Lung (tissue), 11 donors: ENCODE measurements at regions not wholly inside any gene's neighbourhood (a gene's known extent, or its start where the extent isn't known, plus 50 kb on each side); places are given as distances from the start of the nearest gene placed in this dataset.

Source experiments
- ATAC-seq: fragments of 200-7000 bp; cut with Tn5 transposase; one replicate; pipeline ENCODE4 v1.9.1; 2020; ENCODE audit warnings: moderate number of reproducible peaks; ENCODE audit not compliant: insufficient read depth, low FRiP score
- DNase-seq, 3 donors: peaks; one replicate each; pipeline ENCODE4 v3.0.0-alpha.2; 2013 to 2017
- H3K27ac ChIP-seq, 2 donors: one replicate each; pipeline ENCODE4 v1.5.1; 2013; ENCODE audit warnings: mild to moderate bottlenecking in 2 of 2, moderate library complexity in 2 of 2, control low read depth in 1 of 2, inconsistent platforms in 1 of 2, low read depth in 1 of 2, low read length in 1 of 2
- H3K27me3 ChIP-seq, 3 donors: one replicate each; pipeline ENCODE4 v1.5.1; 2013; ENCODE audit warnings: low read length in 2 of 3; ENCODE audit not compliant: control insufficient read depth in 3 of 3, insufficient read depth in 3 of 3
- H3K36me3 ChIP-seq, 4 donors: one replicate each; pipeline ENCODE4 v1.5.1; 2013; ENCODE audit warnings: low read length in 4 of 4, mild to moderate bottlenecking in 1 of 4, moderate library complexity in 1 of 4; ENCODE audit not compliant: control insufficient read depth in 4 of 4, insufficient read depth in 4 of 4
- H3K4me1 ChIP-seq, 5 donors: one replicate each; pipeline ENCODE4 v1.5.1; 2013; ENCODE audit warnings: low read length in 5 of 5, mild to moderate bottlenecking in 2 of 5, moderate library complexity in 1 of 5; ENCODE audit not compliant: control insufficient read depth in 5 of 5, insufficient read depth in 5 of 5
- H3K4me3 ChIP-seq: one replicate; pipeline ENCODE4 v1.5.1; 2013; ENCODE audit warnings: mild to moderate bottlenecking, control low read depth, moderate library complexity
- H3K9ac ChIP-seq, 2 donors: one replicate each; pipeline ENCODE4 v1.5.1; 2013; ENCODE audit warnings: low read length in 2 of 2, control low read depth in 1 of 2; ENCODE audit not compliant: insufficient read depth in 1 of 2
- H3K9me3 ChIP-seq, 4 donors: one replicate each; pipeline ENCODE4 v1.5.1; 2013; ENCODE audit warnings: low read length in 3 of 4, mild to moderate bottlenecking in 1 of 4, moderate library complexity in 1 of 4; ENCODE audit not compliant: control insufficient read depth in 4 of 4, insufficient read depth in 3 of 4
- CTCF ChIP-seq: IDR thresholded peaks from 2 replicates; pipeline ENCODE4 v1.5.1; 2012; ENCODE audit warnings: mild to moderate bottlenecking; ENCODE audit errors: control extremely low read depth, extremely low read depth
- WGBS, 2 donors: extraction: QIAGEN DNeasy Blood & Tissue Kit; methylation state at CpG; one replicate each; pipeline ENCODE4 v1.1.7; 2013; 5-methylcytosine and 5-hydroxymethylcytosine counted together
- donor health status: control.
- donor health status: control.
- donor health status: Bipolar disorder and iron deficiency.
- donor health status: healthy.
- donor health status: DM: yes; HTN: yes; CAD: no.

GRCh38 chr22:48276994-48277867, 1514.8 kb downstream of the TBC1D22A start:
- ATAC-seq, result no peak
- H3K36me3 ChIP-seq, result no peaks in the 10 kb centered on the region
- H3K9me3 ChIP-seq, result peaks cover 0 to 3% (median 0%) of the 10 kb centered on the region in 4 donors
- H3K4me1 ChIP-seq, result no peaks in the 10 kb centered on the region
- no peak overlapping the region for H3K9ac ChIP-seq
- 82 to 83% methylated on average over 20 of the region's 20 CpGs for WGBS, 2 donors
- no peak for DNase-seq
- H3K4me3 ChIP-seq, result no peak overlapping the region
- H3K27ac ChIP-seq, result no peak overlapping the region
- no peak for TF ChIP-seq CTCF
- H3K27me3 ChIP-seq, result peaks cover 0 to 7% (median 4%) of the 10 kb centered on the region in 3 donors

DNA sequence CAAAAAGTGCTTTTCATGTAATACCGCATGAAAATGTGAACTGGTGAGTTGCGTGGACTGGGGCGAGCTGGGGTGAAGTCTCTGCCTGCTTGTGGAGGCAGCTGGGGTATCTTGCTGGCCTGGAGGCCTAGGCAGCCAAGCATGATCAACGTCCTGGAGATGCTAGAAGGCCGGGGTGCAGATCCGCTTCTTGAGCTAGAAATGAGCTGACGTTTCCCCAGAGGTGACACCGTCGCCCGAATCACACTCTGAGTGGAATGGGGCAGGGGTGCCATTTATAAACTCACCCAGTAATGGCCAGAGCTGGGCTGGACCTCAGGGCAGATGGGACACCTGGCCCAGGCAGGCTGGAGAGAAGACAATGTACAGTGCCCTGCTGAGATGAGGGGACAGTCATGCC, 1513.0 kb downstream of the TBC1D22A start:
- Histone ChIP-seq H3K27me3 (peaks cover 0 to 9% (median 4%) of the 10 kb centered on the region in 3 donors), H3K27ac (no peak overlapping the region), H3K36me3 (no peaks in the 10 kb centered on the region), H3K4me3 (no peak overlapping the region), H3K4me1 (no peaks in the 10 kb centered on the region), H3K9me3 (no peaks in the 10 kb centered on the region), H3K9ac (no peak overlapping the region)
- DNase-seq (no peak), ATAC-seq (no peak)
- TF ChIP-seq CTCF, result no peak
- WGBS, 2 donors, result 93 to 94% methylated on average over 10 of the region's 10 CpGs

DNA sequence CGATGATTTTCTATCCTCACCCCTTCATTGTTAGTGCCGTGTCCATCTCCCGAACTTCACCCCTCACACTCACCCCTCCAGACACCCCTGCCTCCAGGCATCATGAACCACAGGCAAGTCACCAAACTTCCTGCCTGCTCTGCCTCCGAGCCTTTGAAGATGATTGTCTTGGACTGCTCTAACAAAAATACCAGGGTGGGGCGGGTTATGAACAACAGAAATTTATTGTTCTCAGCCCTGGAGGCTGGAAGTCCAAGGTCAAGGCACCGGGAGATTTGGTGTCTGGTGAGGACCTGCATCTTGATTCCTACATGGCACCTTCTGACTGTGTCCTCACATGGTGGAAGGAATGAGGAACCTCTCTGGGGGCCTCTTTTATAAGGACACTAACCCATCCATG, 1508.3 kb downstream of the TBC1D22A start:
- Histone ChIP-seq H3K9me3 (no peaks in the 10 kb centered on the region), H3K9ac (no peak overlapping the region), H3K4me3 (no peak overlapping the region), H3K27me3 (peaks cover 0 to 22% (median 2%) of the 10 kb centered on the region in 3 donors), H3K36me3 (no peaks in the 10 kb centered on the region), H3K4me1 (no peaks in the 10 kb centered on the region), H3K27ac (no peak overlapping the region)
- WGBS, 2 donors, result 71% methylated on average over 6 of the region's 6 CpGs
- no peak for TF ChIP-seq CTCF
- DNase-seq (no peak), ATAC-seq (no peak)
